GM12878 (cell line): ENCODE measurements at regions not wholly inside any gene's neighbourhood (a gene's known extent, or its start where the extent isn't known, plus 50 kb on each side); places are given as distances from the start of the nearest gene placed in this dataset.

ENCODE experiments used
- ATAC-seq: fragments of 200-7000 bp; cut with Tn5 transposase; 3 replicates; pipeline ENCODE4 v1.9.1; 2020; ENCODE audit warnings: mild to moderate bottlenecking, moderate library complexity
- BruUV-seq: library from RNA; stranded (reverse); fragments of 400-500 nt; replicated peaks from 2 replicates; lab custom pipeline; 2021; lab: Mats Ljungman, UMichigan
- CTCF ChIA-PET: fragments of 300-600 bp; sonication (Branson Sonifier 250); formaldehyde crosslinking; extraction: SDS; loops from one replicate; lab custom pipeline; 2021; ENCODE audit warnings: inconsistent platforms; lab: Yijun Ruan, JAX
- POLR2A ChIA-PET: fragments of 350-600 bp; formaldehyde crosslinking; extraction: SDS; loops from one replicate; lab custom pipeline; 2021; ENCODE audit warnings: inconsistent platforms; lab: Charles Lee
- RAD21 ChIA-PET: fragments of 300-600 bp; sonication (Branson Sonifier 250); formaldehyde crosslinking; loops from one replicate; lab custom pipeline; 2023; ENCODE audit warnings: antibody characterized with exemption; ENCODE audit not compliant: unreplicated experiment; lab: Charles Lee
- SMC1A ChIA-PET: fragments of 300-600 bp; sonication (Branson Sonifier 250); formaldehyde crosslinking; loops from one replicate; lab custom pipeline; 2023; ENCODE audit not compliant: unreplicated experiment, uncharacterized antibody; lab: Charles Lee
- DNase-seq: peaks from one replicate; pipeline ENCODE4 v3.0.0-alpha.2; 2011; ENCODE audit warnings: low read depth, low spot score
- FAIRE-seq: peaks from 3 replicates; lab custom pipeline; 2011; peaks lifted over from hg19 to GRCh38; lab: Jason Lieb, UNC
- H2AFZ ChIP-seq: 2 replicates; pipeline ENCODE4 v1.6.0; 2011; ENCODE audit warnings: low read depth, low read length, control low read depth; ENCODE audit not compliant: control insufficient read depth
- H3K27ac ChIP-seq: 2 replicates; pipeline ENCODE4 v1.5.1; 2011; ENCODE audit warnings: control low read depth; ENCODE audit not compliant: control insufficient read depth, insufficient read depth
- H3K27me3 ChIP-seq, 2 experiments: replicated peaks in 1 of 2; 2 replicates each; pipeline versions ENCODE4 v1.6.0 to v1.6.1; 2011; ENCODE audit warnings: low read length in 1 of 2; ENCODE audit not compliant: control insufficient read depth in 2 of 2, insufficient read depth in 2 of 2
- H3K36me3 ChIP-seq, 2 experiments: 2 replicates each; pipeline ENCODE4 v1.5.1; 2011; ENCODE audit warnings: low read length in 1 of 2; ENCODE audit not compliant: control insufficient read depth in 2 of 2, insufficient read depth in 2 of 2
- H3K4me1 ChIP-seq: 2 replicates; pipeline ENCODE4 v1.6.1; 2011; ENCODE audit warnings: mild to moderate bottlenecking, low read length, moderate library complexity, mixed read lengths; ENCODE audit not compliant: control insufficient read depth, insufficient read depth
- H3K4me2 ChIP-seq: 2 replicates; pipeline ENCODE4 v1.6.0; 2011; ENCODE audit warnings: control low read depth; ENCODE audit not compliant: control insufficient read depth, insufficient read depth
- H3K4me3 ChIP-seq: fragments of 200-600 bp; sonication (generic); 2 replicates; pipeline ENCODE4 v1.5.1; 2016
- H3K79me2 ChIP-seq: 2 replicates; pipeline ENCODE4 v1.6.0; 2011; ENCODE audit warnings: low read length; ENCODE audit not compliant: control insufficient read depth, insufficient read depth
- H3K9ac ChIP-seq: 2 replicates; pipeline ENCODE4 v1.8.0; 2011; ENCODE audit warnings: low read length, control low read depth, mixed read lengths; ENCODE audit not compliant: control insufficient read depth, insufficient read depth
- H3K9me3 ChIP-seq: replicated peaks from 3 replicates; pipeline ENCODE4 v1.5.1; 2011; ENCODE audit warnings: mild to moderate bottlenecking, low read length; ENCODE audit not compliant: control insufficient read depth, insufficient read depth
- H4K20me1 ChIP-seq: 2 replicates; pipeline ENCODE4 v1.6.0; 2011; ENCODE audit not compliant: control insufficient read depth, insufficient read depth
- CREM ChIP-seq: IDR thresholded peaks from 2 replicates; pipeline ENCODE4 v1.6.1; 2014; ENCODE audit warnings: antibody characterized with exemption, low read depth
- IKZF1 ChIP-seq: fragments of 450-650 bp; conservative IDR thresholded peaks from 2 replicates; pipeline ENCODE4 v1.6.1; 2017; ENCODE audit warnings: antibody characterized with exemption, mild to moderate bottlenecking
- IRF4 ChIP-seq: IDR thresholded peaks from 2 replicates; pipeline ENCODE4 v1.6.1; 2011; ENCODE audit warnings: low read depth, low read length
- NFIC ChIP-seq: IDR thresholded peaks from 2 replicates; pipeline ENCODE4 v1.6.1; 2012; ENCODE audit warnings: low read depth, mild to moderate bottlenecking, inconsistent platforms, low read length, moderate library complexity
- PAX8 ChIP-seq: fragments of 450-650 bp; IDR thresholded peaks from 2 replicates; pipeline ENCODE4 v1.6.1; 2017; ENCODE audit warnings: mild to moderate bottlenecking, moderate library complexity
- PKNOX1 ChIP-seq: fragments of 450-650 bp; IDR thresholded peaks from 2 replicates; pipeline ENCODE4 v1.6.1; 2016; ENCODE audit warnings: mild to moderate bottlenecking
- RELA ChIP-seq: fragments of 450-650 bp; IDR thresholded peaks from 2 replicates; pipeline ENCODE4 v1.8.0; 2014; ENCODE audit warnings: borderline replicate concordance; ENCODE audit not compliant: partially characterized antibody
- TARDBP ChIP-seq: IDR thresholded peaks from 2 replicates; pipeline ENCODE4 v1.6.1; 2016; ENCODE audit warnings: borderline replicate concordance
- ZSCAN29 ChIP-seq: fragments of 450-650 bp; IDR thresholded peaks from 2 replicates; pipeline ENCODE4 v1.6.1; 2017; ENCODE audit warnings: mild to moderate bottlenecking, moderate library complexity
- WGBS: methylation state at CpG from one replicate; pipeline ENCODE4 v1.1.6; 2016; ENCODE audit warnings: low lambda C conversion rate; ENCODE audit not compliant: insufficient replicate concordance, insufficient coverage; ENCODE audit errors: missing lambda C conversion rate; 5-methylcytosine and 5-hydroxymethylcytosine counted together
- in situ Hi-C: fragments of 300-500 bp; cut with MboI; formaldehyde crosslinking; loops from 9 replicates; pipeline ENCODE4 v1.14.3; 2018; ENCODE audit warnings: mixed read lengths
- intact Hi-C: fragments of 100-400 bp; cut with micrococcal nuclease; formaldehyde crosslinking; loops from one replicate; pipeline ENCODE4 v1.14.2; 2022; ENCODE audit not compliant: unreplicated experiment

- Histone ChIP-seq H3K36me3 (no peaks in the 10 kb centered on the region), H3K9me3 (no peaks in the 10 kb centered on the region), H3K4me1 (no peaks in the 10 kb centered on the region), H4K20me1 (no peaks in the 10 kb centered on the region), H3K27ac (no peak overlapping the region), H2AFZ (no peak overlapping the region), H3K4me2 (no peak overlapping the region), H3K79me2 (no peaks in the 10 kb centered on the region), H3K9ac (no peak overlapping the region), H3K27me3 (peaks cover 0 to 1% of the 10 kb centered on the region in 2 experiments; a peak in 1 of 4 replicates), H3K4me3 (no peak overlapping the region)
- BruUV-seq, result no TSS peak
- ChIA-PET CTCF (no interaction called here), RAD21 (no interaction called here), SMC1A (interaction anchor here (0.6 kb wide), 1 partner anchor 18 kb away, joined by 4 read pairs; no protein-coding TSS in a partner anchor), POLR2A (no interaction called here)
- 43% methylated on average over 13 of the region's 13 CpGs for WGBS
- FAIRE-seq, result no peak
- ATAC-seq, result no peak
- no peak for DNase-seq
- intact Hi-C loops (no loop called here), in situ Hi-C loops (no loop called here)
- TF ChIP-seq ZSCAN29 (no peak), NFIC (no peak), PAX8 (no peak), IRF4 (no peak), TARDBP (no peak), CREM (no peak), IKZF1 (no peak)
These were observed 87.0 kb downstream of the SIPA1L2 start for GRCh38 chr1:232542633-232543593.

- POLR2A ChIA-PET, result no interaction called here
- RAD21 ChIA-PET, result no interaction called here
- Histone ChIP-seq H3K79me2 (no peaks in the 10 kb centered on the region), H3K4me3 (no peak overlapping the region), H3K4me2 (no peak overlapping the region), H3K9me3 (no peaks in the 10 kb centered on the region), H4K20me1 (no peaks in the 10 kb centered on the region), H3K36me3 (no peaks in the 10 kb centered on the region), H3K4me1 (no peaks in the 10 kb centered on the region), H3K9ac (no peak overlapping the region), H2AFZ (no peak overlapping the region), H3K27ac (no peak overlapping the region), H3K27me3 (no peaks in the 10 kb centered on the region; a peak in 2 of 4 replicates)
- SMC1A ChIA-PET, result no interaction called here
- in situ Hi-C loops, result no loop called here
- DNase-seq (no peak), ATAC-seq (no peak), FAIRE-seq (no peak)
- whole genome bisulfite sequencing, result 34% methylated on average over 5 of the region's 5 CpGs
- CTCF ChIA-PET, result no interaction called here
- intact Hi-C loops, result no loop called here
- no peak for TF ChIP-seq RELA
- no peak for TF ChIP-seq PKNOX1
- no TSS peak for BruUV-seq
These were observed 91.0 kb downstream of the SIPA1L2 start for GRCh38 chr1:232538943-232539302.
